HG02759 (cell line): ENCODE measurements at regions not wholly inside any gene's neighbourhood (a gene's known extent, or its start where the extent isn't known, plus 50 kb on each side); places are given as distances from the start of the nearest gene placed in this dataset.
"Not testable (repeated sequence)": the region's sequence is repeated elsewhere in the genome, so short reads cannot be mapped to it uniquely, and the experiment has no call there.

Experiments used
- ATAC-seq: cut with Tn5 transposase; IDR thresholded peaks from one replicate; pipeline ENCODE4 v1.9.1; 2021; ENCODE audit warnings: mild to moderate bottlenecking, moderate library complexity; ENCODE audit not compliant: unreplicated experiment

GRCh38 chr14:28157289-28157869 is 609.2 kb upstream of the FOXG1 start:
- ATAC-seq, result no peak

DNA sequence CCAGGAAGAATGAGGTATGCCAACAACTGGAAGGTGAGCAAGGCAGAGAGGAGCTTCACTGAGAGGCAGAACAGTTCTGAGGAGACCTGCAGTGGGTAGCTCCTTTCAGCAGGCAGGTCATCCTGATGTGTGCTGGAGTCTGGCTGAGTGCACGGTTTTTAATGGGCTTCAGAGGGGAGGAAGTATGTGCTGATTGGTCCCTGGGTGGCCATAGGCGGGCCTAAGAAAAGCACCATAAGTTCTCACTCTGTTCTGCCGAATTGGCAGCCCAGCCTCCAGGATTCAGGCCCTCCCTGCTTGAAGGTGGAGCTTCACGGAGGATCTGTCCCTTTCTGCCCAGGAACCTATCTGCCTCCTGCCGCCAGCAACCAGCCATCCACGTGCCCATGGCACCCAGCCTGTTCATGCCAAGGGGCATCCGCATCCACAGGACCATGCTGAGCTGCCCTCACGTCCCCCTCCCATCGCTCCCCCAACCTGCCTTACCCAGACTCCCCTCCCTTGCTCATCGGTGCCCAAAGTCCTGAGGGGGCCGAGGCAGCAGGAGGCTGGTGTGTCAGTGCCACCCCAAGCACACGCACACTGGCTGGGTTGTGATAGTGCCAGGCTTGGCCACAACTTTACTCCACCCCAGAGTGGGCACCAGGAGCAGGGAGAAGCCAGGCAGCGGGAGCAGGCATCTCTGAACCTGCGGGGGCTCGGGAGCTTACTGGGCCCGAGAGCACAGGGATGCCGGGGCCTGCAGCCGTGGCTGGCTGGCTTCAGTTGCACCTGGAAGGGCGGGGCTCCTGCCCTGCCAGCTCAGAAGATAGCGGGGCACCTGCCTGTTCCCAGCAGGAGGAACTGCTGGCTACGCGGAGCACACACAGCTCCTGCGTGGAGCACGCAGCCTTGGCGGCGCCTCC is 608.4 kb upstream of the FOXG1 start:
- ATAC-seq, result no peak

GRCh38 chr14:28161040-28161439 is 605.5 kb upstream of the FOXG1 start:
- no peak for ATAC-seq

- ATAC-seq, result no peak
Measured at GRCh38 chr14:28163233-28163632, 603.4 kb upstream of the FOXG1 start.

DNA sequence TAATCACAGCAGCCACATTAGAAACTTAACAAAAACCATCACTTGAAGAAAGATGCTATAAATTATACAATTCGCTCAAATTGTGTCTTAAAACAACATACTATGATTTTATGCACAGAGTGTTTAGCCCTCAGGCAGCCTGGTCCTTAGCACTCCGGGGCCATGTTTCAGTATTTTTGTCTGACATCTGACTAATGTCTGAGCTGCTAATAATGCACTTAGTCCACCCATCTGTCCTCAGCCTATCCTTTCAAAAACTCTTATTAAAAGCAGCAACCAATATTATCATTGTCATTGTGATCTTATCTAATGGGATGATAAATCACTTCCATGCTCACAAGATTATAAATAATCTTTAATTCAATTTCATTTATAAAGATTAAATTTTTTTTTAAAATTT is 602.7 kb upstream of the FOXG1 start:
- ATAC-seq, result no peak

GRCh38 chr14:28187902-28188830 is 578.4 kb upstream of the FOXG1 start:
- not testable (repeated sequence) for ATAC-seq

GRCh38 chr14:28196878-28197277 is 569.7 kb upstream of the FOXG1 start:
- ATAC-seq, result no peak

- ATAC-seq, result no peak
Measured at GRCh38 chr14:28220391-28220790, 546.2 kb upstream of the FOXG1 start.

- no peak for ATAC-seq
Measured at GRCh38 chr14:28240909-28241308, 525.7 kb upstream of the FOXG1 start.

GRCh38 chr14:28242895-28243294 is 523.7 kb upstream of the FOXG1 start:
- no peak for ATAC-seq

DNA sequence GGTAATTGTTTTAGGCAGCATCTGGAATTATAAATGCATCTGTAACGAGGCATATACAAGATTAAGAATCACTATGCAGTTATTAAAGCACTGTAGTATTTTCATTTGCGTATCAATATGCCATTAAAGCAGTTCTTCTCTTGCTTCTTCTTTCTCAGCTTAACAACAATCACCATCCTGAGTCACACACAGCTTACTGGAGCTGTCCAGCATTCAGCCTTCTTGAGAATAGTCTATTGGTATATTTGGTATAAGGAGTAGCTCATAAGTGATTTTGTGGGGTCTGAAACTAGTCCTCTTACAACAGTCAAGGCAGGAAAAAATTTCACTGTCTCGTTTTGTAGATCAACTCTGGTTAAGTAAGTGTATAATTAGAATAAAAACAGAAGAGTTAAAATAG is 523.0 kb upstream of the FOXG1 start:
- no peak for ATAC-seq

- no peak for ATAC-seq
Measured at GRCh38 chr14:28245216-28245615, 521.4 kb upstream of the FOXG1 start.

DNA sequence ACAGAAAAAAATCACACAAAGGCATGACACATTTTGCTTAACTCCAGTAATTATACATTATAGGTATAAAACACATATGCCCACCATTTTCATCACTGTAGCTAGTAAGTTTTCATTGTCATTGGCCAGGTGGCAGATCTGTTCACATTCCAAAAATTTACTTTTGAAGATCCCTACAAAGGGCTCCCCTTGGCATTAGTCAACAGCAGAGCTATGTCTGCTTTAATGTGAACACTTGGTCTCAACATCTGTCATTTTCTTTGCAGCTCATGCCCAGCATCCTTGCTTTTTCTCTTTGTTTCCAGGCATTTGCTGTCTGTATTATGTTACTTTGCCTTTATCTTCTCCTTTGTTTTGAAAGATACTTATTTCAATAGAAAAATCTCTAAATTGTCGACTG is 519.1 kb upstream of the FOXG1 start:
- no peak for ATAC-seq

DNA sequence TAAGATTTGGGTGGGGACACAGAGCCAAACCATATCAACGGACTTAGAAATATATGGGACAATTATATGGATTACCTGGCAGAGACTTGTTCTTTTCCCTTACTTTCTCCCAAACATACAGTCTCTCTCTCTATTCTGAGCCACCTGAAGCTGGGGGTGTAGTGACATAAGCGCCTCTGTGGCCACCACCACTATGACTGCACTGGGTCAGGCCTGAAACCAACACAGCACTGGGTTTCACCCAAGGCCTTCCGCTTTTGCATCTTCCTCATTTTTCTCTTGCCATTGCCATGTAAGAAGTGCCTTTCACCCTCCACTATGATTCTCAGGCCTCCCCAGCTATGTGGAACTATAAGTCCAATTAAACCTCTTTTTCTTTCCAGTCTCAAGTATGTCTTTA is 514.5 kb upstream of the FOXG1 start:
- ATAC-seq, result not testable (repeated sequence)

- no peak for ATAC-seq
Measured at GRCh38 chr14:28254768-28255167, 511.8 kb upstream of the FOXG1 start.

- ATAC-seq, result no peak
Measured at GRCh38 chr14:28264306-28264705, 502.3 kb upstream of the FOXG1 start.

DNA sequence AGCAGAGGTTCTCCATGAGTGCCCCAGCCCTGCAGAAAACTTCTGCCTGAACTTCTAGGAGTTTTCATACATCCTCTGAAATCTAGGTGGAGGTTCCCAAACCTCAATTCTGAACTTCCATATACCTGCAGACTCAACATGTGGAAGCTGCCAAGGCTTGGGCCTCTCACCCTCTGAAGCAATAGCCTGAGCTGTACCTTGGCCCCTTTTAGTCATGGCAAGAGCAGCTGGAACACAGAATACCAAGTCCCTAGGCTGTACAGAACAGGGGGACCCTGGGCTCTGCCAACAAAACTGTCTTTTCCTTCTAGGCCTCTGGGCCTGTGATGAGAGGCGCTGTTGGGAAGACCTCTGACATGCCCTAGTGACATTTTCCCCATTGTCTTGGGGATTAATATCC is 494.3 kb upstream of the FOXG1 start:
- no peak for ATAC-seq

GRCh38 chr14:28280530-28280929 is 486.1 kb upstream of the FOXG1 start:
- ATAC-seq, result no peak

DNA sequence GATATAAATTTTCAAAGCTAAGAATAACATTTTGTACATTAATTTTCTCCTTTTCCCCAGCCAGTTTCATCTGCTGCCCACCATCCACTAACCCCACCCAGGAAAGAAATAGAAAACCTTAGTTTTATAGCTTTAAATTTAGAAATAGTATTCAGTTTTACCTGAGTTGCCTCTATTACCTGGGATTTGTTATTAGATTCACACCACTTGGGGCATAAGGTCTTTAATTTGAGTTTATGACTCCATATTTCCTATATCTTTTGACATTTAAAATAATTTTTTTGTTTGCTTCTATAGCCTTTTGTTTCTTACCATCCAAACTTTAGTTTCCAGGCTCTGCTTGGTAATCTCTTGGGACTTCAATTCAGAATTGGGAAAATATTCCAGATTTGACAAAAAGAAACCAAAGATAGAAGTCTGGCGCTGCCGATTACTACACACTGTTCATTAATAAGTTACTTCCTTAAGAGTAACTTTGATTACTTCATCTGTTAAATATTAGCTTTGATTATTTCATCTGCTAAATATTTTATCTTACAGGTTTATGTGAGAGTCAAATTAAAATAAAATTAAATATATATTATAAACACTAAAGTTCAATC is 485.5 kb upstream of the FOXG1 start:
- ATAC-seq, result no peak

- no peak for ATAC-seq
Measured at GRCh38 chr14:28284546-28285300, 481.9 kb upstream of the FOXG1 start.
